MCF 10A (cell line): ENCODE measurements at regions not wholly inside any gene's neighbourhood (a gene's known extent, or its start where the extent isn't known, plus 50 kb on each side); places are given as distances from the start of the nearest gene placed in this dataset.
"Not testable (repeated sequence)": the region's sequence is repeated elsewhere in the genome, so short reads cannot be mapped to it uniquely, and the experiment has no call there.

Experiments used
- BruUV-seq: library from RNA; stranded (reverse); fragments of 400-500 nt; replicated peaks from 2 replicates; lab custom pipeline; 2021; lab: Mats Ljungman, UMichigan
- CTCF ChIA-PET: fragments of 300-600 bp; sonication (Branson Sonifier 250); formaldehyde crosslinking; extraction: SDS; loops from one replicate; lab custom pipeline; 2021; ENCODE audit warnings: antibody characterized with exemption, inconsistent platforms; lab: Yijun Ruan, JAX
- POLR2A ChIA-PET: fragments of 300-600, 350-650 bp; sonication (Branson Sonifier 250); formaldehyde crosslinking; extraction: SDS; loops from one replicate; lab custom pipeline; 2020; ENCODE audit warnings: antibody characterized with exemption, inconsistent platforms; lab: Yijun Ruan, JAX
- DNase-seq: peaks from one replicate; pipeline ENCODE4 v3.0.0-alpha.2; 2018; ENCODE audit not compliant: unreplicated experiment
- H3K27ac Mint-ChIP-seq: one replicate; pipeline ENCODE4 v1.8.0; 2022; ENCODE audit warnings: mild to moderate bottlenecking, low read depth, mixed read lengths; ENCODE audit not compliant: unreplicated experiment
- H3K27me3 Mint-ChIP-seq: one replicate; pipeline ENCODE4 v1.8.0; 2022; ENCODE audit warnings: mixed read lengths; ENCODE audit not compliant: insufficient read depth, unreplicated experiment
- H3K36me3 Mint-ChIP-seq: one replicate; pipeline ENCODE4 v1.8.0; 2022; ENCODE audit warnings: mild to moderate bottlenecking, moderate library complexity, mixed read lengths; ENCODE audit not compliant: insufficient read depth, unreplicated experiment
- H3K4me1 Mint-ChIP-seq: one replicate; pipeline ENCODE4 v1.8.0; 2022; ENCODE audit warnings: mixed read lengths; ENCODE audit not compliant: insufficient read depth, unreplicated experiment
- H3K4me3 Mint-ChIP-seq: one replicate; pipeline ENCODE4 v1.8.0; 2022; ENCODE audit warnings: mild to moderate bottlenecking, moderate library complexity, mixed read lengths; ENCODE audit not compliant: unreplicated experiment
- H3K9me3 Mint-ChIP-seq: one replicate; pipeline ENCODE4 v1.8.0; 2022; ENCODE audit warnings: mixed read lengths; ENCODE audit not compliant: unreplicated experiment
- CTCF ChIP-seq: fragments of 200-600 bp; IDR thresholded peaks from one replicate; pipeline ENCODE4 v1.8.0; 2022; ENCODE audit warnings: antibody characterized with exemption, mild to moderate bottlenecking; ENCODE audit not compliant: unreplicated experiment
- intact Hi-C: fragments of 100-400 bp; cut with micrococcal nuclease; formaldehyde crosslinking; loops from 2 replicates; pipeline ENCODE4 v1.14.1; 2022

GRCh38 chr2:212722046-212722445, 183.4 kb upstream of the ERBB4 start:
- TF ChIP-seq CTCF = no peak
- Mint-ChIP-seq H3K4me1 (peaks cover 8% of the 10 kb centered on the region), H3K9me3 (peaks cover 7% of the 10 kb centered on the region), H3K27ac (no peak overlapping the region), H3K4me3 (no peak overlapping the region), H3K36me3 (no peaks in the 10 kb centered on the region), H3K27me3 (no peaks in the 10 kb centered on the region)
- POLR2A ChIA-PET = no interaction called here
- intact Hi-C loops = no loop called here
- CTCF ChIA-PET = interaction anchor here (0.7 to 1.4 kb wide), 2 partner anchors 9 to 183 kb away, joined by 3 to 6 read pairs; no protein-coding TSS in a partner anchor
- no peak for DNase-seq
- no TSS peak for BruUV-seq

- H3K27ac Mint-ChIP-seq = no peak overlapping the region
- ChIA-PET CTCF (interaction anchor here (0.5 to 1.4 kb wide), 7 partner anchors 10 to 337 kb away, joined by 3 to 6 read pairs (median 3); no protein-coding TSS in a partner anchor), POLR2A (no interaction called here)
- no peak overlapping the region for H3K4me3 Mint-ChIP-seq
- intact Hi-C loops = no loop called here
- no TSS peak for BruUV-seq
- H3K36me3 Mint-ChIP-seq = no peaks in the 10 kb centered on the region
- H3K27me3 Mint-ChIP-seq = no peaks in the 10 kb centered on the region
- peaks cover 7% of the 10 kb centered on the region for H3K9me3 Mint-ChIP-seq
- DNase-seq = no peak
- TF ChIP-seq CTCF = no peak
- peaks cover 8% of the 10 kb centered on the region for H3K4me1 Mint-ChIP-seq
Observed at GRCh38 chr2:212721026-212721451, 182.4 kb upstream of the ERBB4 start.

GRCh38 chr2:212715411-212715810, 176.8 kb upstream of the ERBB4 start:
- DNase-seq, H3K9me3 Mint-ChIP-seq, H3K4me3 Mint-ChIP-seq, H3K36me3 Mint-ChIP-seq, H3K27ac Mint-ChIP-seq, BruUV-seq, H3K27me3 Mint-ChIP-seq, intact Hi-C loops: not testable (repeated sequence)
- peaks cover 15% of the 10 kb centered on the region for H3K4me1 Mint-ChIP-seq
- ChIA-PET CTCF (interaction anchor here (0.6 to 1.6 kb wide), 4 partner anchors 16 to 177 kb away, joined by 3 to 4 read pairs (median 4); no protein-coding TSS in a partner anchor), POLR2A (interaction anchor here (1.2 kb wide), 1 partner anchor 437 kb away, joined by 3 read pairs; no protein-coding TSS in a partner anchor)

- ChIA-PET POLR2A (interaction anchor here (0.8 to 1.6 kb wide), 2 partner anchors 77 to 435 kb away, joined by 3 read pairs; no protein-coding TSS in a partner anchor), CTCF (interaction anchor here (0.6 to 1.6 kb wide), 7 partner anchors 15 to 1481 kb away, joined by 3 to 6 read pairs (median 3); no protein-coding TSS in a partner anchor)
- H3K4me1 Mint-ChIP-seq = peaks cover 15% of the 10 kb centered on the region
- intact Hi-C loops = no loop called here
- no peaks in the 10 kb centered on the region for H3K27me3 Mint-ChIP-seq
- no peak overlapping the region for H3K4me3 Mint-ChIP-seq
- no peak for DNase-seq
- H3K27ac Mint-ChIP-seq = no peak overlapping the region
- H3K9me3 Mint-ChIP-seq = no peaks in the 10 kb centered on the region
- no TSS peak for BruUV-seq
- no peak for TF ChIP-seq CTCF
- H3K36me3 Mint-ChIP-seq = no peaks in the 10 kb centered on the region
Observed at GRCh38 chr2:212713681-212714080, 175.1 kb upstream of the ERBB4 start.
